NCI-H1105 treated with DMSO at 0.1 percent for 48 hours (cell line): ENCODE measurements at regions not wholly inside any gene's neighbourhood (a gene's known extent, or its start where the extent isn't known, plus 50 kb on each side); places are given as distances from the start of the nearest gene placed in this dataset.
"Not testable (repeated sequence)": the region's sequence is repeated elsewhere in the genome, so short reads cannot be mapped to it uniquely, and the experiment has no call there.

Source experiments
- DNase-seq: peaks from one replicate; lab custom pipeline; 2025; lab: John Stamatoyannopoulos, UW

DNA sequence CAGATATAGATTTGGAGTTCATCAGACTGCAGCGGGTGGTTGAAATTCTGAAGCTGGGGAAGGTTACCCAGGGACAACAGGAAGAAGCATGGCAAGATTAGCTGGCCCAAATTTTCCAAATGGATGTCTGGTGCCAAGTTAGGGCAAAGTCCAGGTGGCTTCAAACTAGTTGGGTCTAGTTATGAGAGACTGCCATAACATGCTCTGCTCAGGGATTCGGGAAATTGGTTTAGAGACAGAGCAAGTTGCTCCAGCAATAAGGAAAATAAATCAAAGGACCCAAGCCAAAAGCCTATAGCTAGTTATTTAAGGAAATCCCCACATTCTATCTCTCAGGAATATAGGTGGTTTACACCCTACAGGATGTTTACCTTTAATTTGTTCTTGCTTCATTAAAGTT is 125.7 kb upstream of the BTG1 start:
- DNase-seq: no peak

- DNase-seq: no peak
These were observed 124.9 kb upstream of the BTG1 start for GRCh38 chr12:92270521-92270920.

- no peak for DNase-seq
These were observed 123.3 kb upstream of the BTG1 start for GRCh38 chr12:92268946-92269345.

DNA sequence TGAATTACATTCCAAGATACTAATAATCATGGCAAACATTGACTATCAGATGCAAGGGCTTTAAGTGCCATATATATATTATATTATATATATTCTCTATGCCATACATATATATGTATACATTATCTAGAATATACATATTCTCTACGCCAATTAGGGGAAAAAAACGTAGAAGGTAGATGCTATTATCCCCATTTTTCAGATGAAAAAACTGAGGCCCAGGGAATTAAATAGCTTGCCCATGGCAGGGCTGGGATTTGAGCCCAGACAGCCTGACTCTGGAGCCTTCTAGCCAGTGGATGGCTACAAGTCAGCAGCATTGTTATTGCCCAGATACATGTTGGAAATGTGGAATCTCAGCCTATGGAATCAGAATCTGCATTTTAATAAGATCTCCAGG is 116.0 kb upstream of the BTG1 start:
- DNase-seq: no peak

- DNase-seq: no peak
These were observed 115.4 kb upstream of the BTG1 start for GRCh38 chr12:92261071-92261470.

GRCh38 chr12:92259696-92260251 is 114.1 kb upstream of the BTG1 start:
- no peak for DNase-seq

DNA sequence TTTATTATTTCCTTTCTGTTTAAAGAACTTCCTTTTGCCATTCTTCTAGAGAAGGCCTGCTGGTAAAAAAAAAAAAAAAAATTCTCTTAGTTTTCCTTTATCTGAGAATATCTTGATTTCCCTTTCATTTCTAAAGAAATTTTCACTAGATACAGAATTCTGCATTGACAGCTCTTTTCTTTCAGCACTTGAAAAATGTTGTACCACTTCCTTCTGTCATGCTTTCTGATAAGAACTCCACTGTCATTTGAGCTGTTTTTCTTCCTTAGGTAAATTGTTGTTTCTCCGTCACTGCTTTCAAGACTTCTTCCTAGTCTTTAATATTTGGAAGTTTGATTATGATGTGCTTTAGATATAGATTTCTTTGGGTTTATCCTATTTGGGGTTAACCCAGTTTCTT is 113.6 kb upstream of the BTG1 start:
- DNase-seq: no peak

GRCh38 chr12:92257261-92257660 is 111.6 kb upstream of the BTG1 start:
- DNase-seq: no peak

GRCh38 chr12:92255741-92256140 is 110.1 kb upstream of the BTG1 start:
- no peak for DNase-seq

- DNase-seq: no peak
These were observed 107.7 kb upstream of the BTG1 start for GRCh38 chr12:92253301-92253700.

DNA sequence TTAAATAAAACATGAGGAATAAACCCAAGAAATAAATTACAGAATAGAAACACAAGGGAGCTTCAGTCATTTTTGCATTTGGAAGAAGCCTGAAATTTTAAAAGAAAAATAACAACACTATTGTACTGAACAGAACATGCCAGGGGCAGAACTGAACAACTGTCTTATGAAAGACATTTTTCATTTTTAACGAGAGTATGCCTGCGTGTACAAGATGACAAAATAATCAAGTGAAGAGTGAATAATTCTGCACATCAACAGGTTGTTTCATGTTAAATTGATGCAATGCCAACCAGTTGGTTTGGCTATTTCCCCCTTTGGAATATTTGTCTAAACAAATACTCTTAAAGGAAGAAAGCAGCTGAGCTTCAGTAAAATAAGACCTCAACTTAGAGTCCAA is 103.3 kb upstream of the BTG1 start:
- DNase-seq: no peak

- DNase-seq: no peak
These were observed 98.4 kb upstream of the BTG1 start for GRCh38 chr12:92244036-92244435.

DNA sequence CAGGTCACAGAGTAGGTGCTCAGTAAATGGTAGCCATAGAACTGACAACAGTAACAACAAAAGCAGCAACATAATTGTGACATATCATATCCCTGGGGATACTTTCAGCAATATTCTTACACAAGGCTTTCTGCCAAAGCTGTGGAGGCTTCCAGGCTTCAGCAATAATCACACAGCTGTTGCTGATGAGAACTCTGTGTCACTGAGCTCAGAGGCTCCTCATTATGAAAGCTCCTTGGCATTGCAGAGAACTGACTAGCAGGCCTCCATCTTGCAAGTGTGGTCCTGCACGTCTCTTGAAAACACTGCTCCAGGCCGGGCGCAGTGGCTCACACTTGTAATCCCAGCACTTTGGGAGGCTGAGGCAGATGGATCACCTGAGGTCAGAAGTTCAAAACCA is 97.3 kb upstream of the BTG1 start:
- no peak for DNase-seq

DNA sequence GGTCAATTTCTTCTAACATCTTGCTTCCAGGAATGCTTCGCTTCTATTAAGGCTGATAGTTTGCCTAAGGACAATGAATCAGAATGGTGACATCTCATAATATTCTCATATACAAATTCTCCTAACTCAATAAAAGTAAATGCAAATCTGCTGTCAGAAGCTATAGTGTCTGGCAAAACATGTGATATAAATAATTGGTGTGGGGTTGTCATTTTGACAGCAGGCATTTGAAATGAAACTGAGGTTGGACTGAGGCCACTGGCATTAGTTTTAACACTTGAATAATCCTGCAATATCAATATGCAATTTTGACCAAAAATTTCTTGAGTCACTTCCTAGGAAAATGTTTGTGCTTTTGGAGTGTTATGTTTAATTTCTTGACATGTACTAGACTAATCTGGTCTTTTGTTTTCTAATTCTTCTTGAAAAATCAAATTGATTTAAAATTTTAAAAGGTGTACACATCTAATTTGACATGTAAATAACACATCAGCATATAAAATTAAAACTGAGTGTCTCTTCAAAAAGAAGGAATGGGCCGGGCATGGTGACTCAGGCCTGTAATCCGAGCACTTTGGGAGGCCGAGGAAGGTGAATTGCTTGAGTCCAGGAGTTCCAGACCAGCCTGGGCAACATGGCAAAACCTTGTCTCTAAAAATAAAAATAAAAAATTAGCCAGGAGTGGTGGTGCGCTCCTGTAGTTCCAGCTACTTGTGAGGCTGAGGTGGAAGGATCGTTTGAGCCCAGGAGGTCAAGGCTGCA is 92.3 kb upstream of the BTG1 start:
- no peak for DNase-seq

- DNase-seq: no peak
These were observed 91.6 kb upstream of the BTG1 start for GRCh38 chr12:92237262-92237661.

GRCh38 chr12:92235703-92236472 is 90.2 kb upstream of the BTG1 start:
- no peak for DNase-seq

DNA sequence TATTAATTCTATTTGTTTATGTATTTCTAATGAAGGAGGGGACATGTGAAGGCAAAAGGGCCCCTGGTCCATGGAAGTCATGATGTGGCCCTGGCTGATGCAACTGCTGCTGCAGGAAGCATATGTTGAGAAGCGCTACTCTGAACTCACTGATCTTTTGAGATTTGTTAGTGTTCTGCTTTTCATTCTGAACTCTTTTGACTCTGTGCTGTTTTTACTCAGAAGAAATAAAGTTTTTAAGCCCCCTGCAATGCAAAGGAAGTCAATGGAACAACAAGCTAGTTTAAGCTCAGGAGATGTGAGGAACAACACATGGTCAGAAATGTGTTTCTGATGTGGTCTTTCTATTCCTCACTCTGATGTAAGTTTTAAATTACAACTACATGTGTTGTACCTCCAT is 88.9 kb upstream of the BTG1 start:
- DNase-seq: no peak

DNA sequence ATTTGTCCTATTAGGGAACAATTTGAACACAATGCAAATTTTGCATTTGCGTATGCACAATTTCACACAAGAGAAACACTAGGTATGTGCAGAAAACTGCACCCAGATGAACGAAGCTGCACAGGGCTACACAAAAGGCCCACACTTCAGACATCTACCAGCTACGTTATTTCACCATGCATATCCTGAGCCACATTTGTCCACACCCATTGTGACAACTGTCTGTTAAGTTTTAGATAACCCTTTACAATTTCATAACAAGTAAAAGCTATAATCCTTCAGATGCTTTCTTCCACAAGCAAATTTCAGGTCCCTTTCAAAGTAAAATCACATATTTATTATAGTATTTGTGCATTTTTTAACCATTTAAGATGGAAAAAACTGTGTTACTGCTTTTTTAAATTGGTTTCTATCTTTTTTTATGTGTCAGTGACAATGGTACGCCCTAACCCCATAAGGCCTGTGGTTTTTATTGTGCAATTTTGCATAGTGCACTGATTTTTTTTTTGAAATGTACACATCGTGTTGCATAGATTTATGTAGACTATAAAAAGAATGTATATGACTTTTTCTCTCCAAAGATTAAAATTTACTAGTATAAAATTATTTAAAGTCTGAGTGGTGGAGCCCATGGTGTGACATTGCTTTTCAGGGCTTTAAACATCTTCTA is 87.8 kb upstream of the BTG1 start:
- no peak for DNase-seq

- DNase-seq: not testable (repeated sequence)
These were observed 86.8 kb upstream of the BTG1 start for GRCh38 chr12:92232371-92232932.

DNA sequence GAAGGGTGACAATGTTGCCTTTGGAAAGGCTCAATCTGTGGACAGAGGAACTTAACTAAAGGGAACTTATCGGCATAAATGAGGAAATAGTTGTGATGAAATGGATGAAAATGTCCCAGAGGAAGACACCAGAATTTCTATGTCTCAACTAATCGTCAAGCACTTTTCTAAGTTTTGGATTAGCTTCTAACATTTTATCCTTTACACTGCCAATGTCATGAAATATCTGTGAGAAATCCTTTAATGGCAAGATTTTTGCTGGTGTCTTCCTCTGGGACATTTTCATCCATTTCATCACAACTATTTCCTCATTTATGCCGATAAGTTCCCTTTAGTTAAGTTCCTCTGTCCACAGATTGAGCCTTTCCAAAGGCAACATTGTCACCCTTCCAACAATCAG is 86.3 kb upstream of the BTG1 start:
- DNase-seq: not testable (repeated sequence)

GRCh38 chr12:92231532-92231931 is 85.9 kb upstream of the BTG1 start:
- DNase-seq: not testable (repeated sequence)

- DNase-seq: no peak
These were observed 83.7 kb upstream of the BTG1 start for GRCh38 chr12:92229381-92229780.
